ENCODE measurements at regions not wholly inside any gene's neighbourhood (a gene's known extent, or its start where the extent isn't known, plus 50 kb on each side); places are given as distances from the start of the nearest gene placed in this dataset.
"Not testable (repeated sequence)": the region's sequence is repeated elsewhere in the genome, so short reads cannot be mapped to it uniquely, and the experiment has no call there.

- no peak overlapping the region for H3K27ac ChIP-seq
- TF ChIP-seq ZFX (IDR thresholded peaks at IDR 0.05) = no peak
- no peak for TF ChIP-seq CTCF (conservative IDR thresholded peaks at IDR 0.05)
Measured at GRCh38 chr1:239098400-239099037, 287.8 kb upstream of the CHRM3 start.

GRCh38 chr1:239091537-239091936, 294.8 kb upstream of the CHRM3 start:
- TF ChIP-seq ZFX (IDR thresholded peaks at IDR 0.05) (no peak), CTCF (conservative IDR thresholded peaks at IDR 0.05) (no peak)
- no peak overlapping the region for H3K27ac ChIP-seq

GRCh38 chr1:239084459-239085080, 301.8 kb upstream of the CHRM3 start:
- no peak overlapping the region for H3K27ac ChIP-seq

GRCh38 chr1:239081947-239082346, 304.4 kb upstream of the CHRM3 start:
- H3K27ac ChIP-seq = not testable (repeated sequence)

More at GRCh38 chr1:239084459-239085080, 301.8 kb upstream of the CHRM3 start:
- TF ChIP-seq ZFX (IDR thresholded peaks at IDR 0.05) (no peak), CTCF (conservative IDR thresholded peaks at IDR 0.05) (no peak)

- no peak overlapping the region for H3K27ac ChIP-seq
- TF ChIP-seq ZFX (IDR thresholded peaks at IDR 0.05) = no peak
- no peak for TF ChIP-seq CTCF (conservative IDR thresholded peaks at IDR 0.05)
Measured at GRCh38 chr1:239067480-239067879, 318.9 kb upstream of the CHRM3 start.

GRCh38 chr1:239067058-239067457, 319.3 kb upstream of the CHRM3 start:
- H3K27ac ChIP-seq = no peak overlapping the region
- no peak for TF ChIP-seq ZFX (IDR thresholded peaks at IDR 0.05)
- TF ChIP-seq CTCF (conservative IDR thresholded peaks at IDR 0.05) = no peak

- no peak for TF ChIP-seq ZFX (IDR thresholded peaks at IDR 0.05)
- no peak for TF ChIP-seq CTCF (conservative IDR thresholded peaks at IDR 0.05)
- no peak overlapping the region for H3K27ac ChIP-seq
Measured at GRCh38 chr1:239061770-239062169, 324.6 kb upstream of the CHRM3 start.

GRCh38 chr1:239058190-239058589, 328.2 kb upstream of the CHRM3 start:
- TF ChIP-seq CTCF (conservative IDR thresholded peaks at IDR 0.05) (no peak), ZFX (IDR thresholded peaks at IDR 0.05) (no peak)
- no peak overlapping the region for H3K27ac ChIP-seq
